ENCODE measurements at regions not wholly inside any gene's neighbourhood (a gene's known extent, or its start where the extent isn't known, plus 50 kb on each side); places are given as distances from the start of the nearest gene placed in this dataset.
A peak's percentile ranks its signal among the peaks of the same experiment; 100 is the strongest.
"Not testable (repeated sequence)": the region's sequence is repeated elsewhere in the genome, so short reads cannot be mapped to it uniquely, and the experiment has no call there.

DNA sequence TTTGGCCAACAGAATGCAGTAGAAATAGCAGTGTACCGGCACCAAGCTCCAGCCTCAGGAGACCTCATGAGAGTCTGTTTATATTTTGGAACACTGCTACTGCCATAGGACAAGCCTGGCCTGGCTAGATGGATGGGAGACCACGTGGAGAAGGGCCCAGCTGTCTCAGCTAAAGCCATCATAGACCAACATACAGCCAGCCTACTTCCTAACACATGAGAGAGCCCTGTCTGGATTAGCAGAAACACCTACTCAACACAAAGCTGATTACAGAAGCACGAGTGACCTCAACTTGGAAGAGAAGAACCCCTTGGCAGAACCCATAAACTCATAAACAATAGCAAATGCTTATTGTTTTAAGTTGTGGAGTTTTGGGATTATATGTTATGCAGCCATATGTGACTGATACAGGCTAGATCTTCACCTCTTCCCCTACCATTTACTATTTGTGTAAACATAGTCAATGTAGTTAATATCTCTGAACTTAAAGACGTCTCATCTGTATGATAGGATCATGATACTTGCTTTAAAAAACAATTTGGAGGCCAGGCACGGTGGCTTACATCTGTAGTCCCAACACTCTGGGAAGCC is 199.4 kb upstream of the ZNF217 start:
- DNase-seq = peak; percentile 40 to 73

DNA sequence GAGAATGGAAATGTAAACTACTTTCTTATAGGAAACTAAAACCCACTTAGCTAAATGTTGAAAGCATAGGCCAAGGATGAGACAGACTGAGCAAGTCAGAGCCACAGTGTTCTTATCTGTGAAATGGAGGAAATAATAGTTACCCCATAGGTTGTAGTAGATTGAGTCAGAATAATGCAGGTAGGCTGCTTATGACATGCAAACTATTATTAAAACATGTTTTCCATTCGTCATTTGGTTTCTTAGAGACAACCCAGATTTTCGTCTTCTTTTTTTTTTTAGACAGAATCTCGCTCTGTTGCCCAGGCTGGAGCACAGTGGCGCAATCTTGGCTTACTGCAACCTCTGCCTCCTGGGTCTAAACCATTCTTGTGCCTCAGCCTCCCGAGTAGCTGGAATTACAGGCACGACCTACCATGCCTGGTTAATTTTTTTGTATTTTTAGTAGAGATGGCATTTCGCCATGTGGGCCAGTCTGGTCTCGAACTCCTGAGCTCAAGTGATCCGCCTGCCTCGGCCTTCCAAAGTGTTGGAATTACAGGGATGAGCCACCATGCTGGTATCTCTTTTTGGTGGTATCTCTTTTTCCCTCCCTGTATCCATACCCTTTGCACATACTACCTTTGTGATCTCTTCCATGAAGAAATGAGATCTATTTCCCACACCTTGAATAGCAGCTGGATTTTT is 196.5 kb upstream of the ZNF217 start:
- DNase-seq = peak in 1 of 2 donors; percentile 20

DNA sequence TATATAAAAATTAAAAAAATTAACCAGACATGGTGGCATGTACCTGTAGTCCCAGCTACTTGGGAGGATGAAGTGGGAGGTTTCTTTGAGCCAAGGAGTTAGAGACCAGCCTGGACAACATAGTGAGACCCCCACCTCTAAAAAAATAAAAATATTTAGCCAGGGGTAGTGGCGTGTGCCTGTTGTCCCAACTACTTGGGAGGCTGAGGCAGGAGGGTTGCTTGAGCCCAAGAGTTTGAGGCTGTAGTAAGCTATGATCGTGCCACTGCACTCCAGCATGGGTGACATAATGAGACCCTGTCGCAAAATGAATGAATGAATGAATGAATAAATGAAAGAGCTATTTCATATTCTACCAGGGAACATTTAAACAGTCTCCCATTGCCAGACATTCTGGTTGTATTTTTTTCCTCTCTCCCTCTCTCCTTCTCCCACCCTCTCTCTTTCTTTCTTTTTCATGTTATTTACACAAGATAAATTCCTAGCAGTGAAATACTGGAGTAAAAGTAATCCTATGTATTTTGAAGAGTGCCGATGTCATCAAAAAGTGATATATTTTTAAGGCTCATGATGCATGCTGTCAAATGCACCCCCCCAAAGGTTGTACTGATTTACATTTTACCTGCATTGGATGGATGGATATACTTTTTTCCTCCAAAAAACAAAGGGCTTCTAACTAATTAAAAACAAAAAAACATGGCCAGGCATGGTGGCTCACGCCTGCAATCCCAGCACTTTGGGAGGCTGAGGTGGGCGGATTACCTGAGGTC is 194.8 kb upstream of the ZNF217 start:
- DNase-seq = no peak

DNA sequence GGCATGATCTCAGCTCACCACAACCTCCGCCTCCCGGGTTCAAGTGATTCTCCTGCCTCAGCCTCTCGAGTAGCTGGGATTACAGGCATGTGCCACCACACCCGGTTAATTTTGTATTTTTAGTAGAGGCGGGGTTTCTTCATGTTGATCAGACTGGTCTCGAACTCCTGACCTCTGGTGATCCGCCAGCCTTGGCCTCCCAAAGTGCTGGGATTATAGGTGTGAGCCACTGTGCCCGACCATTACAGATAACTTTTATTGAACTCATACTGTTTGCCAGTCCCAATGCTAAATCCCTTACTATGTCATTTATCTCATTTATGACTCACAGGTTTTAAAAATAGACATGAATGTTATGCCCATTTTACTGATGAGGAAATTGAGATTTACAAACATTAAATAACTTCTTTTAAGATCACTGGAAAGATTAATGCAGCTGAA is 193.9 kb upstream of the ZNF217 start:
- DNase-seq = not testable (repeated sequence)

DNA sequence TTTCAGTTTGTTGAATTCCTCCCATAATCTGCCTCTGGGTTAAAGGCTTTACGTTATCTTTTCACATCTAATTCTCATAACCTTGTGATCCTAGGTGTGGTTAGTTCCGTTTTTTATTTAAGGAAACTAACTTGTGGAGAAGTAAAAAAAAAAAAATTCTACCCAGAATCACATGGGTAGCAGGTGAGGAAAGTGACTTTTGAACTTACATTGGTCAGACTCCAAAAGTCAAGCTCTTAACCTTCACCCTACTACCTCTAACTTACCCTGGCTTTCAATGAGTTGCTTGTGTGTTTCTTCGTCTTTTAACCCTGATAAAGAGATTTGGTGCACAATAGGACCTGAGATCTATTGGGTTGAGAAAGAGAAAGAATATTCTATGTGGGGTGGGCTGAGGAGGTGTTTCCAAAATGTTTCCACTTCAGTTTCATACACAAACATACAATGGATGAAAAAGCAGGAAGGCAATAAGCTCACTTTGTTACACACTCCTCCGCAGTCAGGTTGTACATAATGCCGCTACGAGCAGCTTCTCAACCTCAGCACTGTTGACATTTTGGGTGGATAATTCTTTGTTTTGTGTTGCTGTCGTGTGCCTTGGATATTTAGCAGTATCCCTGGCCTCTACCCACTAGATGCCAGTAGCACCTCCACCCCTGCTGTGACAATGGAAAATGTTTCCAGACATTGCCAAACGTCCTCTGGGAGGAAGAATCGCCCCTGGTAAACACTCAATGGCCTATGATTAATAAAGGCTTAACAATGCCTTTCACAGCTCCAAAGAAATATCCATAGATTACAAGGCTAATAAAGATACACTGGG is 193.0 kb upstream of the ZNF217 start:
- DNase-seq = no peak

DNA sequence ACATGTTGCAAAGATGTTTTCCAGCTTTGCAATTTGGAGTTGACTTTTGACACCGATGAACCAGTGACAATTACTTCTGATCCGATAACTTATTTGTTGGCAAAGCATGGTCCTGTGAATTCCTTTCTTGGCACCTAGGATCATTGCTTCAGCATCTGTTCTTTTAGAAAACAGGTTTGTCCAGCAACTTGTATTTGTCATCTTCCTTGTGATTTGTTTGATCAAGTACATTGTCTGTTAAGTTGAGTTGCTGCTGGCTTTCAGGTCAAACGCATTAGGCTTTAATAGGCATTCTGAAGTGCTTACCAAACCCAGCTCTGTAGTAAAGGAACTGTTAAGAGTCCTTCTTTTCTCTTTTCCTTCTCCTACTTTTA is 192.4 kb upstream of the ZNF217 start:
- no peak for DNase-seq

DNA sequence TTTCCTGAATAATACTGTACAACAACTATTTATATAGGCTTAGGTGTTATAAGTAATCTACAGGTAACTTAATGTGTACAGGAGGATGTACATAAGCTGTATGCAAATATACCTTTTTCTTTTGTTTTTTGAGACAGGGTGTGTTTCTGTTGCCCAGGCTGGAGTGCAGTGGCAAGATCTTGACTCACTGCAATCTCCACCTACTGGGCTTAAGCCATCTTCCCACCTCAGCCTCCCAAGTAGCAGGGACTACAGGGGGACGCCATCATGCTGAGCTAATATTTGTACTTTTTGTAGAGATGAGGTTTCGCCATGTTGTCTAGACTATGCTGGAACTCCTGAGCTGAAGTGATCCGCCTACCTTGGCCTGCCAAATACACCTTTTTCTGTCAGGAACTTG is 191.7 kb upstream of the ZNF217 start:
- no peak for DNase-seq

DNA sequence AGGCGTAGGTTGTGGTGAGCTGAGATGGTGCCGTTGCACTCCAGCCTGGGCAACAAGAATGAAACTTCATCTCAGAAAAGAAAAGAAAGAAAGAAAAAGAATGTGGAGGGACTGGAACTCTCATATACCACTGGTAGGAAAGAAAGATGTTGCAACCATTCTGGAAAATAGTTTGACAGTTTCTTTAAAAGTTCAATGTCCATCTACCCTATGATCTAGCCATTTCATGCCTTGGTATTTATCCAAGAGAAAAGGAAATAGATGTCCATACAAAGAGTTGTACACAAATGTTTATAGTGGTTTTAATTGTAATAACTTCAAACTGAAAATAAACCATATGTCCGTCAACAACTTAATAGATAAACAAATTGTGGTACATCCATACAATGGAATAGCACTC is 190.1 kb upstream of the ZNF217 start:
- DNase-seq = no peak

DNA sequence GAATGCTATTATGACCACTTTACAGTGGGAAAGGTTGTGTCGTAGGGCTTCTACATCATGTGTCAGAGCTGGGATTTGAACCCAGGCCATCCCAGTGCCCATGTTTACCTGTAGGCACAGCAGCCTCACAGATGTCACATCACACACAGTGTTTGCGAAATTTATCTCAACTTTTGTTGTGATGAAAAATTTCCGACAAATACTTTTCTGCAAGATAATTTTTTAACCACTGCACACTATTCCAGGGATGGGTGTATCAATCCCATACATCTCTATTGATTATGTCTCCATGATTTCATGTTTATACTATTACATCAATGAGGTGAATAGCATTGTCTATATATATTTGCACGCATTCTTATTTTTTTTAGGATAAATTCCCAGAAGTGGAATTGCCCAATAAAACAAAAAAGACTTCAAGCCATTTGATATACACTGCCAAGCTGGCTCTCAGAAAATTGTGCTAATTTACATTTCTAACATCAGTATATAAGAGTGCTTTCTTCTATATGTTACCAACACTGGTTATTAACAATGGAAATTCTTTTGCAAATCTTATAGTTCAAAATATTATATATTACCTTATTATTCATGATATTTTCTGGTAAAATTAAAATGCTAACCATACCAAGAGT is 189.1 kb upstream of the ZNF217 start:
- DNase-seq = no peak

DNA sequence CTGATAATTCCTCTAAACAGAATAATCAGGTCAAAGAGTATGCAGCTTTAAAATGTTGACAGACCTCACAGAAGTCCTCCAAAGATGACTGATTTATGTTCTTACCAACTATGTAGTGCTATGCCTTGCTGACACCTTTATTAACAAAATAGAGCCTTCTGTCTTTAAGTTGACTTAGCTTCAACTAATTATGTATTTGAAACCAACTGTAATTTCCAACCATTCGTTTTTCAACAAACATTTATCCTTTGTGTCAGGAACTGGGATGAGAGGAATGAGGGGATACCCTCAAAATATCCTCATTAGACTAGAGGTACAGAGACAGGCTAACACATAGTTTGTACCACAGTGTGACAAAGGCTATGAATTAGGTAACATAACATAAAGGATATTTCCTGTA is 186.2 kb upstream of the ZNF217 start:
- DNase-seq = no peak

DNA sequence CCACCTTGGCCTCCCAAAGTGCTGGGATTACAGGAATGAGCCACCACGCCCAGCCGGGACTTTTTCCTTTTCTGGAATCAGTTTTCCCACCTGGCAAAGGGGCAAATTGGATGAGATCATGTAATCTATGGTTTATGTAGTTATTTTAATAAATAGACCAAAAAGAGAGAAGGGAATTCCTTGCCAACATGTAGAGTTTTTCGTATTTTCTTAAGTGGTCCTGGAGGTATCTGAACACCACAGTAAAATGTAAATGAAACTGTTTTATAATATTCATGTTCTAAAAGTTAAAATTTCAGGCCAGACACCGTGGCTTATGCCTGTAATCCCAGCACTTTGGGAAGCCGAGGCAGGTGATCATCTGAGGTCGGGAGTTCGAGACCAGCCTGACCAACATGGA is 185.1 kb upstream of the ZNF217 start:
- DNase-seq = no peak

DNA sequence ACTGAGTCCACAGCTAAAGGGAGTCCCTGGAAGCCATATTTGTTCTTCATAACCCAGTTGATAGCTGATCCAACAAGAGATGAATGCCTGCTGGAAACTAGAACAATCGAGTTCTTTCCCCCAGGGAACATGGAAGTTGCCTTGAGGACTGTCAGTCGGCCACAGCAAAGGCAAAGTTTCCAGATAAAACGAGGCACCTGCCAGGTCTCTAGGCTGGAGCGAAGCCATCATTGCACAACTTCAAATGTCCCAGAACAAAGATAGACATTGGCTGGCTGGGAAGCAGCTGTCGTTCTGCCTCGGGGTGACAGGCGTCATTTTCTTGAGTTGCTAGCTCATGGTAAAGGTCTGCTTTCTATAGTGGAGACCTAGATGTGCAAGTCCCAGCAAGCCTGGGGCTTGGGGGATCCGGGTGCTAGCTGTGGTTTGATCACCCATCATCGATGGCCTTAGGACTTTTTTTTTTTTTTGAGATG is 184.4 kb upstream of the ZNF217 start:
- no peak for DNase-seq

DNA sequence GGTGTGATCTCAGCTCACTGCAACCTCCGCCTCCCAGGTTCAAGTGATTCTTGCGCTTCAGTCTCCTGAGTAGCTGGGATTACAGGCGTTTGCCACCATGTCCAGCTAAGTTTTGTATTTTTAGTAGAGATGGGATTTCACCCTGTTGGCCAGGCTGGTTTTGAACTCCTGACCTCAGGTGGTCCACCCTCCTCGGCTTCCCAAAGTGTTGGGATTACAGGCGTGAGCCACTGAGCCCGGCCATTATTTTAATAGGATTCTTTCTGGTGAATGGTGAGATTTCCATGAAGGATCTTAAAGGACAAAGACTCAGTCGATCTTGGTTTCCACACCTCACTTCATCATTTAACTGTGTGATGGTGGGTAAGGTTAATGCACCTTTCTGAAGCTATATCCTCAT is 183.8 kb upstream of the ZNF217 start:
- not testable (repeated sequence) for DNase-seq

DNA sequence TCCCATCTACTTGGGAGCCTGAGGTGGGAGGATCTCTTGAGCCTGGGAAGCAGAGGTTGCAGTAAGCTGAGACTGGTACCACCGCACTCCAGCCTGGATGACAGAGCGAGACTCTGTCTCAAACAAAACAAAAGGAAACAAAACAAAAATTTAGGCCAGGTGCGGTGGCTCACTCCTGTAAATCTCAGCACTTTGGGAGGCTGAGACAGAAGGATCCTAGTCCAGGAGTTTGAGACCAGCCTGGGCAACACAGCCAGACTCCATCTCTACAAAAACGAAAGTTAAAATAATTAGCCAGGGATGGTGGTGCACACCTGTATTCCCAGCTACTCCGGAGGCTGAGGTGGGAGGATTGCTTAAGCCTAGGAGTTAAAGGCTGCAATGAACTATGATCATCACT is 183.2 kb upstream of the ZNF217 start:
- no peak for DNase-seq

DNA sequence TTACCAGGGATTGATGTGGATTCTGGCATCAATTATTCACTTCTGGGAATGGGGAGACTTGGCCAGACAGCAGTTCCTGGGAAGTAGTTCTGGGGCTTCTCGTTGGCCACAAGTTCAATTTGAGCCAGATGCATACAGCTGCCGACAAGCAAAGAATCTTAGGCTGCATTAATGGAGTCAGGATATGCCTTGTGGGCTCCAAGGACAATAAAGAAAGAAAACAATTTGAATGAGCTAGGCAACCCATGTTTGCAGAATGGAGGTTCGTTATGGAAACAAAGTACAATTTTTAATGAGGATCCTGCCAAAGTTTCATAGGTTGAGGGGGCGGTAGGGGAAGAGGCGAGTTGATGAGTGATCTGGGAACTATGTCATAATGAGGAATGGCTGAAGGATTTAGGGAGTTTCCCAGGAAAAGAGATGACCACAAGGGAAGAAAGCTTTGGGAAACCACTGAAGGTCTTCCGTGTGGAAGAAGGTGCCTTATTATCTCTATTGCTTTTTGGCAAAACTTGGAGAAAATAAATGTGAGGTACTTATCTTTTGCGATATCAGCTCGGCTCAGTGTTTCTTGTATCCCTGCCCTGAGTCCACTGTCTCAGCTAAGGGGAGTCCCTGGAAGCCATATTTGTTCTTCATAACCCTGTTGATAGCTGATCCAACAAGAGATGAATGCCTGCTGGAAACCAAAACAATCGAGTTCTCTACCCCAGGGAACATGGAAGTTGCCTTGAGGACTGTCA is 181.0 kb upstream of the ZNF217 start:
- no peak for DNase-seq

DNA sequence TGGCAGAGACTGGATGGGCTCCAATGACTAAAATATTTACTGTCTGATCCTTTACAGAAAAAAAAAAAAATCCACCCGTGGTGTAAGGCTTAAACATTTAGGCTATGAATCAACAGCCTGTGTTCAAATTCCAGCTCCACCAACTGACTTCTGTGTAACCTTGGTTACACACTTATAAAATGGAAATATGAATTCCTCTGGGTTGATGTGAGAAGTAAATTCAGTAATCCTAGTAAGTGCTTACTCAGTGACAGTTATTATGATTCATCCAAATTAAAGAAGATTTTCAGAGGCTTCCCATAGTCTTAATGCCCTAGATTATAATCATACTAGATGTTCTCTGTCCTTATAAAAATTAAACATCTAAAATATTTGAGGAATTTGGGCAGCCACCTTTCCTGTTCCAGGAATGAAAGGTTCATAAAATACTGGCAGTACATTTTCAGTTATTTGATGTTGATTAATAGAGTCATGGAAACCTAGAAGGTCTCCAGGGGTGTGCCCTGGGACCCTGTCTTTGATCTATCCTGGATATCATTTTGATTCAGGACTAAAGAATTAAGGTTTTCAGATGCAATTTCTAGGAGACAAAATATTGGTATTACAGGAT is 180.3 kb upstream of the ZNF217 start:
- no peak for DNase-seq

DNA sequence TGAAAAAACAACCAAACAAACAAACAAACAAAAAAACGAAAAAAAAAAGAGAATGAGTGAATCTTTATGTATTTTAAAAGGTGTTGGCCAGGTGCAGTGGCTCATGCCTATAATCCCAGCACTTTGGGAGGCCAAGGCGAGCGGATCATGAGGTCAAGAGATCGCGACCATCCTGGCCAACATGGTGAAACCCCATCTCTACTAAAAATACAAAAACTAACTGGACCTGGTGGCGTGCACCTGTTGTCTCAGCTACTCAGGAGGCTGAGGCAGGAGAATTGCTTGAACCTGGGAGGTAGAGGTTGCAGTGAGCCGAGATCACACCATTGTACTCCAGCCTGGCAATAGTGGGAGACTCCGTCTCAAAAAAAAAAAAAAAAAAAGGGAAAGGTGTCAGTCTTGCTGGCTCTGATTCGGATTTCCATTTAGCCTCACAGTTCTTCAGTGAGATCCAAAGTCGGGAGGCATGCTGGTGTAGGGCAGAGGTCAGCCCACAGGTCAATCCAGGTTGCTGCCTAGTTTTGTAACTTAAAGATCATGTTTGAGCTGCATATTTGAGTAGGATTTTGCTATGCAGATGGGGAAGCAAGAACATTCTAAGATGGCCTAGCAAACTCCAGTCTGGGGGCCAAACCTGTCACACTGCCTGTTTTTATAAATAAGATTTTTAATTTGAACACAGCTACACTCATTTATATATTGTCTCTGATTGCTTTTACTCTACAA is 179.6 kb upstream of the ZNF217 start:
- DNase-seq = not testable (repeated sequence)

DNA sequence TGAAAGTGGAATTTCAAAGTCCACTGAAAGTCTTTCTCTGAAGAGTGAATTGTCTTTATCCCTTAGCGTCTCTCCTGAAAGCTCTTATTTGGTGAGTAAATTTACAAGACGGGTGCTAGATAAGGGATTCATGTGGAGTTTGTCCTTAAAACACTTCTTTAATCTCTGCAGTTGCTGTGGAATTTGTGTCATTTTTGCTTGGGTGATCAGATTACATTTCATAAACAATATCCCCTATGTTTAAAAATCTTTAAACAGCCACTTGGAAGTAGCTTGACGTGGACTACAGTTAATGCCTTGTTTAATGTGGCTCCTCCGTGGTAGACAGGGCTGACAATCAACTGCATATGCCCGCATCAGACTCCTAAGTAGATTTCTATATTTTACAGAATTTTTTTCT is 175.4 kb upstream of the ZNF217 start:
- DNase-seq = no peak

DNA sequence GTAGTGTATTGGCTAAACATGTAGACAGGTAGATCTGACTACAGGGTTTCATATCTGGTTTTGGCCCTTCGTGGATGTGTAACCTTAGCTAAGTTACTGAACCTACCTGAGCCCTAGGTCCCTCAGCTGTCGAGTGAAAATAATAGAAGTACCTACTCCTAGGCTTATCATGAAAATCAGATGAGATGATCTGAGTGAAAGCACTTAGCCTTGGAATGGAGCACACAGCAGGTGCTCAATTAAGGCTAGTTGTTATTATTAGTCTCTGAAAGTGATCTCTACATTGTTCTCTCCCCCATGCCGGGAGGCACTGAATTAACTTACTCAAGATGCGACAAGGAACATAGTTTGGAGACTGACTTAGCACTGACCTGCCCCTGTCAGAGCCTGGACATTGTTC is 174.7 kb upstream of the ZNF217 start:
- DNase-seq = no peak

DNA sequence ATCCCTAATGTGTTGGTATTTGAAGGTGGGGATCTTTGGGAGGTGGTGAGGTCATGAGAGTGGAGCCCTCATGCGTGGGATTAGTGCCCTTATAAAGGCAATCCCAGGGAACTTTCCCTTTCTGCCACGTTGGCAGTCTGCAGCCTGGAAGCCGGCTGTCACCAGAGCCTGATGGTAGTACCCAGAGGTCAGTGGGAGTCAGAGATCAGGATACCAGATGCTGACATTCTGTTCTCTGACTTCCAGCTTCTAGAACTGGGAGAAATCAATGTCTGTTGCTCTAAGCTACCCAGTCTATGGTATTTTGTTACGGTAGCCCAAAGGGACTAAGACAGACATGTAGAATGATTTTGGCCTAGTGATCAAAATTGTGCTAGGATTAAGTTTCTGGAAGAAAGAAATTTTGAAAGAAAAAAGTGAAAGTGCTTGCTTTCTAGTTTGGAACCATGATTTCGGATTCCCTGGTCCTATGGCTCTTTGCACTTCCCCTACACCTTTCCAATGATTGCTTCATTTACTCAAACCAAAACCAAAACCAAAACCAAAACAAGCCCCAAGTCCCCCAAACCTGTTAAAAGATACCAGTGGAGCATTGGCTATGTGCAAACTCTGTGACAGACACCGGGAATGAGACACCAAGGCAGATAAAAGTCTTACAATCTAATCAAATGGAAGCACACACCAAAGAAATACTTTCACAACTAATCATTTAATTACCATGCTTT is 173.7 kb upstream of the ZNF217 start:
- DNase-seq = no peak

Data from inflammatory macrophage (primary cell).